T-helper 2 cell treated with Interferon-gamma antibody and Interleukin-4, amounts not matched to agents 5 μg/mL and 100 μg/mL, for 36 hours (primary cell): ENCODE measurements at regions not wholly inside any gene's neighbourhood (a gene's known extent, or its start where the extent isn't known, plus 50 kb on each side); places are given as distances from the start of the nearest gene placed in this dataset.
"Not testable (repeated sequence)": the region's sequence is repeated elsewhere in the genome, so short reads cannot be mapped to it uniquely, and the experiment has no call there.

Source experiments
- DNase-seq: peaks from one replicate; pipeline ENCODE4 v3.0.0; 2021; ENCODE audit warnings: low spot score
- H3K27ac Mint-ChIP-seq: one replicate; pipeline ENCODE4 v1.8.0; 2021; ENCODE audit warnings: mild to moderate bottlenecking, mixed read lengths
- H3K27me3 Mint-ChIP-seq: one replicate; pipeline ENCODE4 v1.8.0; 2021; ENCODE audit warnings: low read depth, mixed read lengths
- H3K36me3 Mint-ChIP-seq: one replicate; pipeline ENCODE4 v1.8.0; 2021; ENCODE audit warnings: low read depth, mixed read lengths
- H3K4me1 Mint-ChIP-seq: one replicate; pipeline ENCODE4 v1.8.0; 2021; ENCODE audit warnings: low read depth, mixed read lengths
- H3K4me3 Mint-ChIP-seq: one replicate; pipeline ENCODE4 v1.8.0; 2022; ENCODE audit warnings: mild to moderate bottlenecking, moderate library complexity, mixed read lengths
- H3K9me3 Mint-ChIP-seq: one replicate; pipeline ENCODE4 v1.8.0; 2021; ENCODE audit warnings: mixed read lengths

DNA sequence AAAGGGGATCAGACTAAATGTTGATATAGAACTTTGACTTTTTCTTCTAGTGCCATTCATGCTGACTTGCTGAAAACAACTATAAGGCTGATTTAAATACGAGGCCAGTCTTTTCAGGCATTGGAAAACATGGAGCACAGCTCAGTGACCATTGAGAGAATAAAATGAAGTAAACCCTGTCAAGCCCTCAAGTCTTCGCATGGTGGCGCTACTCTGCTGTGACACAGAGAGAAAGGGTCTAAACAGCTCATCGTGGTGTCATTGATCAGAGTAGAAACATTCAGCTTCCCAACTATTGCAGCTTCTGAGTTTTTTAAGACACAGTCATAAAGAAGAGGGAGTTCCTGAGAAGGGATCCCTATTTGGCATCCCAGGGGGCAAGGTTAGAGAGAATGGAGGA lies 716.2 kb downstream of the DIPK2A start:
- H3K36me3 Mint-ChIP-seq: no peaks in the 10 kb centered on the region
- no peak for DNase-seq
- no peaks in the 10 kb centered on the region for H3K4me1 Mint-ChIP-seq
- no peak overlapping the region for H3K27ac Mint-ChIP-seq
- no peak overlapping the region for H3K4me3 Mint-ChIP-seq
- no peaks in the 10 kb centered on the region for H3K9me3 Mint-ChIP-seq
- no peaks in the 10 kb centered on the region for H3K27me3 Mint-ChIP-seq

DNA sequence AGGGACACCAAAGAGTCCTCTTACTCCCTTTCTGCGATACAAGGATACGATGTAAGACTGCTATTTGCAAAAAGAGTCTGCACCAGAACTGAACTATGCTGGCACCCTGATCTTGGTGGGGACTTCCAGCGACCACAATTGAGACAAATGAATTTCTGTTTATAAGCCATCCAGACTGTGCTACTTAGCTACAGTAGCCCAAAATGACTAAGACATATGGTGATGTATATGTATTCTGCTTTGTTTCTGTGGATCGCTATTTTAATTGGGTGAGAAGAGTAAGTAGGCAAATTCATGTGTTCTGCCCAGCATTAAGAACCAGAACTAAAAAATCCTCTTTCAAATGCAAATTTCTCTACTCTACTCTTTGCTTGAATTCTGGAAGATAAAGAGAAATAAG lies 720.9 kb downstream of the DIPK2A start:
- no peaks in the 10 kb centered on the region for H3K9me3 Mint-ChIP-seq
- no peak overlapping the region for H3K27ac Mint-ChIP-seq
- H3K27me3 Mint-ChIP-seq: no peaks in the 10 kb centered on the region
- DNase-seq: no peak
- H3K4me3 Mint-ChIP-seq: no peak overlapping the region
- no peaks in the 10 kb centered on the region for H3K4me1 Mint-ChIP-seq
- H3K36me3 Mint-ChIP-seq: no peaks in the 10 kb centered on the region

DNA sequence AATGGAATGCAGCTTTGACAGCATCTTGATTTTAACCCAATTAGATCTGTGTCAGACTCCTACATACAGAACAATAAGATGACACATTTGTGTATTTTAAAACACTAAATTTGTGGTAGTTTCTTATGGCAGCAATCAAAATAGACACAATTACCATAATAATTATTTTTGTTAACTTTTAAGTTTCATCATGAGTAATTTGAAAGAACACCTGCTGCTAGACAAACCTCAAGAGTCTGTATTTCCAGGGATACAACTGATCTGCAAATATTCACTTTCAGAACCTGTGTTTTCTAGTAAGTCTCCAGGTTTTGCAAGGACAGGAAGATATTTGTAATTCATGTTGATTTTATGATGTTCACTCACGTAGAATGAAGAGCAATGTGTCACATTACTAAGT lies 736.8 kb downstream of the DIPK2A start:
- DNase-seq: no peak
- H3K36me3 Mint-ChIP-seq: no peaks in the 10 kb centered on the region
- no peaks in the 10 kb centered on the region for H3K9me3 Mint-ChIP-seq
- H3K4me3 Mint-ChIP-seq: no peak overlapping the region
- H3K27me3 Mint-ChIP-seq: no peaks in the 10 kb centered on the region
- no peak overlapping the region for H3K27ac Mint-ChIP-seq
- H3K4me1 Mint-ChIP-seq: no peaks in the 10 kb centered on the region

GRCh38 chr3:144737281-144737680 lies 765.7 kb downstream of the DIPK2A start:
- Mint-ChIP-seq H3K9me3 (no peaks in the 10 kb centered on the region), H3K27me3 (no peaks in the 10 kb centered on the region), H3K27ac (no peak overlapping the region), H3K36me3 (no peaks in the 10 kb centered on the region), H3K4me1 (no peaks in the 10 kb centered on the region), H3K4me3 (no peak overlapping the region)
- DNase-seq: no peak

- no peaks in the 10 kb centered on the region for H3K9me3 Mint-ChIP-seq
Measured at GRCh38 chr3:144743225-144743668, 771.6 kb downstream of the DIPK2A start.

DNA sequence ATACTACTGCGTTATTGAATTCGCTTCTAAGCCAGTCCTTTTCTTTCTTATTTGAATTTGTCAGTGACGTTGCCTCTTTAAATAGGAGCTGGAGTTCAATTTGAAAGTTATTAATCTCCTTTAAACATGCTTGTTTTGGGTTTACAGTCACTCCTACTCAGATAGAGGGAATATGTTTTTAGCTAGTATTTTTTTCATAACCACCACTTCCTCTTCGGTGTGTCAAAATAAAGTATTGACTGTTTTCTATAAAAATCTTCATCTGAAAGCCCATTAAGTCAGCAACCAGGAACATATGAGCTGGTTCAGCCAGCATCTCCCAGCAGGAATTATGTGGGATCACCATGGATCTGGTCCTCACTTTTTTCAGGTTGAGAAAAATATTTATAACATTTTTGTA lies 772.9 kb downstream of the DIPK2A start:
- Mint-ChIP-seq H3K27me3 (no peaks in the 10 kb centered on the region), H3K4me1 (no peaks in the 10 kb centered on the region), H3K27ac (no peak overlapping the region)

More at GRCh38 chr3:144743225-144743668, 771.6 kb downstream of the DIPK2A start:
- no peak overlapping the region for H3K27ac Mint-ChIP-seq
- H3K4me1 Mint-ChIP-seq: no peaks in the 10 kb centered on the region
- H3K36me3 Mint-ChIP-seq: no peaks in the 10 kb centered on the region
- H3K27me3 Mint-ChIP-seq: no peaks in the 10 kb centered on the region
- DNase-seq: no peak
- no peak overlapping the region for H3K4me3 Mint-ChIP-seq

DNA sequence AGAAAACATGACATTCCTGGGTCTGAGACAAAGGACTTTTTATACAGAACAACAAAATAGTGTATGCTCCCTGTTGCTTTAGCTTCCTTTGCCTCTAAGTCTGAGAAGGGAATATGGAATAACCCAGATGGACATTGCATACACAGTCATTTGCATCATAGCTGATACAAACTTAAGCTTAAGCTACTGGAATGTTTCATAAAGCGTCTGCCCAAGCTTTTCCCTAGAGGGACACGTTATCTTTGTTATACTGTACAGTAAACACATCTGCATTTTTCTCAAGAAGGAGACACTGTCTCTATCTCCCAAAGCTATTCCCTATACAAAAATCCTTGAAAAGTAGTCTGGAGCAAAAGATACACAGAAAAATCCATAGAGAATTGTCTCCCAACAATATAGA lies 775.0 kb downstream of the DIPK2A start:
- H3K4me3 Mint-ChIP-seq: no peak overlapping the region
- DNase-seq: no peak

More for the DNA sequence above, 772.9 kb downstream of the DIPK2A start:
- Mint-ChIP-seq H3K36me3 (no peaks in the 10 kb centered on the region), H3K9me3 (no peaks in the 10 kb centered on the region), H3K4me3 (no peak overlapping the region)
- DNase-seq: no peak

DNA sequence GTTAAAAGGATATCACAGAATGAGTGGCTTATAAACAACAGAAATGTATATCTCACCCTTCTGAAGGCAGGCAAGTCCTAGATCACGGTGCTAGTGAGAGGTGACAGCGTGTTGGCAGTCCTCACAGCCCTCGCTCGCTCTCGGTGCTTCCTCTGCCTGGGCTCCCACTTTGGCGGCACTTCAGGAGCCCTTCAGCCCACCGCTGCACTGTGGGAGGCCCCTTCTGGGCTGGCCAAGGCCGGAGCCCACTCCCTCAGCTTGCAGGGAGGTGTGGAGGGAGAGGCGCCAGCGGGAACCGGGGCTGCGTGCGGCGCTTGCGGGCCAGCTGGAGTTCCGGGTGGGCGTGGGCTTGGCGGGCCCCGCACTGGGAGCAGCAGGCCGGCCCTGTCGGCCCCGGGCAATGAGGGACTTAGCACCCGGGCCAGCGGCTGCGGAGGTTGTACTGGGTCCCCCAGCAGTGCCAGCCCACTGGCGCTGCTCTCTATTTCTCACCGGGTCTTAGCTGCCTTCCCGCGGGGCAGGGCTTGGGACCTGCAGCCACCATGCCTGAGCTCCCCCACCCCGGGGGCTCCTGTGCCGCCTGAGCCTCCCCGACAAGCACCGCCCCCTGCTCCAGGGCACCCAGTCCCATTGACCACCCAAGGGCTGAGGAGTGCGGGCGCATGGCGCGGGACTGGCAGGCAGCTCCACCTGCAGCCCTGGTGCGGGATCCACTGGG lies 778.1 kb downstream of the DIPK2A start:
- not testable (repeated sequence) for H3K4me3 Mint-ChIP-seq, H3K36me3 Mint-ChIP-seq, H3K9me3 Mint-ChIP-seq, DNase-seq, H3K27me3 Mint-ChIP-seq, H3K4me1 Mint-ChIP-seq, H3K27ac Mint-ChIP-seq

More for the DNA sequence above, 775.0 kb downstream of the DIPK2A start:
- no peaks in the 10 kb centered on the region for H3K4me1 Mint-ChIP-seq
- no peak overlapping the region for H3K27ac Mint-ChIP-seq
- H3K27me3 Mint-ChIP-seq: no peaks in the 10 kb centered on the region
- H3K36me3 Mint-ChIP-seq: no peaks in the 10 kb centered on the region
- H3K9me3 Mint-ChIP-seq: peaks cover 3% of the 10 kb centered on the region

GRCh38 chr3:144754076-144754783 lies 782.6 kb downstream of the DIPK2A start:
- Mint-ChIP-seq H3K27ac (no peak overlapping the region), H3K4me3 (no peak overlapping the region), H3K27me3 (no peaks in the 10 kb centered on the region), H3K4me1 (no peaks in the 10 kb centered on the region), H3K36me3 (no peaks in the 10 kb centered on the region), H3K9me3 (peaks cover 3% of the 10 kb centered on the region)
- no peak for DNase-seq

GRCh38 chr3:144756704-144757440 lies 785.2 kb downstream of the DIPK2A start:
- no peak for DNase-seq
- Mint-ChIP-seq H3K36me3 (no peaks in the 10 kb centered on the region), H3K9me3 (no peaks in the 10 kb centered on the region), H3K27ac (no peak overlapping the region), H3K27me3 (no peaks in the 10 kb centered on the region), H3K4me3 (no peak overlapping the region), H3K4me1 (no peaks in the 10 kb centered on the region)

DNA sequence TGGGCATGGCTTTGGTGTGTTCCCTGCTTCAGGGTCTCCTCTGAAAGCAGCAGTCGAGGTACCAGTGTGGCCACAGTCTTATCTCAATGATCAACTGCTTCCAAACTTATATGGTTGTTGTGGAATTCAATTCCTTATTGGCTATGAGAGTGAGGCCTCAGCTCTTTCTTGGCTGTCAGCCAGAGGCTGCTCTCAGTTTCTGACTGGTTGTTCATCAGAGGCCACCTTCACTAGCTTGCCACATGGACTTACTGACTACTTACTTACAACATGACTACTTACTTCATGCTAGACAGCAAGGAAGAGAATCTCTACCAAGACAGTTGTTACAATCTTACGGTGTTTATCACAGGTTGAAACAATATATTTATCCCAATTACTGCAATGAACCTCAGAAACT lies 789.2 kb downstream of the DIPK2A start:
- DNase-seq: no peak
- Mint-ChIP-seq H3K27me3 (no peaks in the 10 kb centered on the region), H3K4me3 (no peak overlapping the region), H3K4me1 (no peaks in the 10 kb centered on the region), H3K27ac (no peak overlapping the region), H3K9me3 (no peaks in the 10 kb centered on the region), H3K36me3 (no peaks in the 10 kb centered on the region)

GRCh38 chr3:144762091-144762490 lies 790.5 kb downstream of the DIPK2A start:
- Mint-ChIP-seq H3K27me3 (no peaks in the 10 kb centered on the region), H3K9me3 (no peaks in the 10 kb centered on the region)

GRCh38 chr3:144763878-144764454 lies 792.3 kb downstream of the DIPK2A start:
- no peaks in the 10 kb centered on the region for H3K4me1 Mint-ChIP-seq
- H3K36me3 Mint-ChIP-seq: no peaks in the 10 kb centered on the region
- no peak overlapping the region for H3K4me3 Mint-ChIP-seq

More at GRCh38 chr3:144762091-144762490, 790.5 kb downstream of the DIPK2A start:
- no peaks in the 10 kb centered on the region for H3K36me3 Mint-ChIP-seq
- no peak for DNase-seq
- no peak overlapping the region for H3K4me3 Mint-ChIP-seq
- H3K27ac Mint-ChIP-seq: no peak overlapping the region
- H3K4me1 Mint-ChIP-seq: no peaks in the 10 kb centered on the region

DNA sequence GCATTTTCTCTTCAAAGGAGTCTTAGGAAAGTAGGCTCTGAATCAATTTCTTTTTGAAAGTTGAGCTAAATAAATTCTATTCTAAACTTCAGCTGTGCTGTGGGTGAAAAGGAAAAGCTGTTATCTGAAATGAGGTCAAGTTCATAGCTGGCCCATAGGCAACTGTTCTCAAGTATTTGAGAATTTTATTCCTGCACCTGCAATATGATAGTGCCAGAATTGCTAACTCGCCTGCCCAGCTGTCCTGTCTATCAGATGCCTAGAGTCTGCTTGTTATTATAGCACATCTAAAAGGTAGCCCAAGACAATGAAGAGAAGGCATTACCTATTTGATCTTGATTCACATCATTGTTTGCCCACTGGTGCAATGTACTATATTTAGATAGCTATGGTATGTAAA lies 798.7 kb downstream of the DIPK2A start:
- Mint-ChIP-seq H3K4me1 (no peaks in the 10 kb centered on the region), H3K27ac (no peak overlapping the region), H3K27me3 (no peaks in the 10 kb centered on the region), H3K9me3 (no peaks in the 10 kb centered on the region), H3K4me3 (no peak overlapping the region), H3K36me3 (no peaks in the 10 kb centered on the region)
- DNase-seq: no peak

More at GRCh38 chr3:144763878-144764454, 792.3 kb downstream of the DIPK2A start:
- Mint-ChIP-seq H3K27ac (no peak overlapping the region), H3K9me3 (no peaks in the 10 kb centered on the region), H3K27me3 (no peaks in the 10 kb centered on the region)
- DNase-seq: no peak
